ENCODE measurements at regions not wholly inside any gene's neighbourhood (a gene's known extent, or its start where the extent isn't known, plus 50 kb on each side); places are given as distances from the start of the nearest gene placed in this dataset.

DNA sequence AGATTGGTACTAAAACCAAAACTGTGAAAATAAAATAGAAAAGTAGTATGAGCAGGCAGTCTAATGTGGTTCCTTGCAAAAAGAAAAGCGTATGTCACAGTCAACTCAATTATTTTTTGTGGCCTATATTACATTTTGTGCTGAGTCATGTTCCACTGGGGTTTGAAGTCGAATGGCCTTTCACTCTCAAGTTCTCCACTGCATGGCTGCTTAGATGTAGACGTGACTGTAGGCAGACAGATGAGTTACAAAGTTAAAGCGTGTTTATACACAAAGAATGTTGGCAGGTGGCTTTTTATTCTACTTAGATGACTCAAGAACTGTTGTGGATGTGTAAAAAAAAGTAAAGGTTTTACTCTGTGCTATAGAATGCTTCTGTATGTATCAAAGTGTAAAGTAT is 133.9 kb downstream of the SLITRK6 start:
- DNase-seq (ENCODE audit: low read depth, low spot score), result no peak

GRCh38 chr13:85663856-85664255 is 135.4 kb downstream of the SLITRK6 start:
- no peak for DNase-seq (ENCODE audit: low read depth, low spot score)

- no peak for DNase-seq (ENCODE audit: low read depth, low spot score)
These were observed 137.0 kb downstream of the SLITRK6 start for GRCh38 chr13:85662186-85662585.

- DNase-seq (ENCODE audit: low read depth, low spot score), result no peak
These were observed 137.5 kb downstream of the SLITRK6 start for GRCh38 chr13:85661675-85662074.

DNA sequence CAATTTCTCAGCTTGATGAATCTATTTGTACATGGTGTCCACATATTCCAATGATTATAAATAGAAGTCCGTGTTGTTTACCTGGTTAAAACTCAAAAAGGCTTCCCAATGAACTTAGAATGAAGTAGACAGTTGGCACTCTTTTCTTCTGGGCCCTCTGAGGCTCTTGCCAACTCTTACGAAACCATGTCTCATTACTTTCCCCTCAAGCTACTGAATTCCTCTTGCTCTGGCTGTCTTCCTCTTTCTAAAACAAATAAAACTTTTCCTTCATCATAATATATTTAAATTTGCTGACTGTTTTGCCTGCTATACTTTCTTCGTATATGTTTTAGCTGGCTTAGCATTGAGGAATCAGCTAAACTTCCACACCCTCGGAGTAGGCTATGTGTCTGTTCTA is 139.7 kb downstream of the SLITRK6 start:
- DNase-seq (ENCODE audit: low read depth, low spot score), result no peak

- DNase-seq (ENCODE audit: low read depth, low spot score), result no peak
These were observed 141.3 kb downstream of the SLITRK6 start for GRCh38 chr13:85657942-85658341.

DNA sequence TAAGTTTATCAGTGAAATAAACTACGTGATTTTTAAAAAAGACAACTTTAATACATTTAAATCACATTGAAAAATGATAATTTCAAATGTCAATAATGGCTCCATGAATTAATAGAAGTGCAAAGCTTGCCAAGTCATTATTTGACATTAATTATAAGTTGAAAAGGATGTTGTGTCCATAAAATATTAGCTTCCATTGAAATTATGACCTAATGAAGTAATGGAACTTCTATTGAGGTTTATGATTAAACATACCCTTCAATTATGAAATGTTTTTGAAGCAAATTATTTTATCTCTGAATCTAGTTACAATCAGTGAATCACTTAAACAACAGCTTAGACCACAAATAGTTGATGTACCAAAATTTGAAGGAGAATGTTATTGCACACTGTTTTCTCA is 144.2 kb downstream of the SLITRK6 start:
- no peak for DNase-seq (ENCODE audit: low read depth, low spot score)

- DNase-seq (ENCODE audit: low read depth, low spot score), result no peak
These were observed 145.0 kb downstream of the SLITRK6 start for GRCh38 chr13:85654227-85654626.

DNA sequence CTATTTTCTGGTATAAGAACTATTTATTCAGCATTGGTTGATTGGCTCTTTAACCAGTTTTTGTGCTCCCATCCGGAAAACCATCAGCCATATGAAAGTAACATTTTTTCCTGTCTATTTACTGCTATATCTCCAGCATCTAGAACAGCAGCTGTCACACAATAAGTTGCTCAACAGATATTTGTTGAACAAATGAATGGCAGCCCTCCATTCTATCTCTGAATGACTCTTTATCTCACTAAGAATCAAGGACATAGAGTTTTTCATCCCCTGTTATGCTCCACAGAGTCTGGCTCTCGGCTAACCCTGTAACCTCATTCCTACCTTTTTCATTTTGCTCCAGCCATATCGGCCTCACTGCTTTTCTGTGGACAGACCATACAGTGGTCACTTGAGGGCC is 145.5 kb downstream of the SLITRK6 start:
- no peak for DNase-seq (ENCODE audit: low read depth, low spot score)

- DNase-seq (ENCODE audit: low read depth, low spot score), result no peak
These were observed 146.7 kb downstream of the SLITRK6 start for GRCh38 chr13:85652491-85652890.

GRCh38 chr13:85651440-85651839 is 147.8 kb downstream of the SLITRK6 start:
- DNase-seq (ENCODE audit: low read depth, low spot score), result no peak

GRCh38 chr13:85650613-85651012 is 148.6 kb downstream of the SLITRK6 start:
- no peak for DNase-seq (ENCODE audit: low read depth, low spot score)

- DNase-seq (ENCODE audit: low read depth, low spot score), result no peak
These were observed 158.5 kb downstream of the SLITRK6 start for GRCh38 chr13:85640727-85641126.

- DNase-seq (ENCODE audit: low read depth, low spot score), result no peak
These were observed 160.3 kb downstream of the SLITRK6 start for GRCh38 chr13:85638815-85639393.

GRCh38 chr13:85638265-85638664 is 161.0 kb downstream of the SLITRK6 start:
- no peak for DNase-seq (ENCODE audit: low read depth, low spot score)

DNA sequence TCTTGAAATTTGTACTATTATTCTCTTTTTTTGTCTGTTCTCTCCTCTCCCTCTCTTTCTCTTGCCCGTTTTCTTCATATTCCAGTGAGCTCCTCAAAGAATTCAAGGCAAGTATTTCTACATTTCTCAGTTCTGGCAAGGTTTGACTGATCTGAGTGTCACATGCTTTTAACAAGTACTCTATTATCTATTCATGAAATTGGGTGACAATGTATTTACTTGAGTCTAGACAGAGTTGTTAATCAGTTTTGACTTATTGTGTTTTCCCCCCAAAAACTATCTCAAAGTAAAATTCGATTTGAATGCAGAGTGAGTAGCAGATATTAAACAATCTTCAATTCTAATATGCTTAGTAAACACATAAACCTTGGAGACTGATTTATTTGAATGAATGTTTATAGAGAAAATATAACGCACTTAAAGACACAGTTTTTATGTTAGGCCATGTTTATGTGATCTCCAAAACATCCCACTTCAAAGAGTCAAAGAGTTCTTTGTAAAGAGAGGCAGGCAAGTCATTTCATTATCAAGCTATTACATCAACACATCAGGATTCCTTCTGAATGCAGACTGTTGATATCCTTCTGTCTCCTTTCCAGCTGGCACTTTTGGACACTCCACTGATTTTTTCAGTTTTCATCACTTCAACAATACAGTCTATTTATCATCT is 166.6 kb downstream of the SLITRK6 start:
- DNase-seq (ENCODE audit: low read depth, low spot score), result no peak

DNA sequence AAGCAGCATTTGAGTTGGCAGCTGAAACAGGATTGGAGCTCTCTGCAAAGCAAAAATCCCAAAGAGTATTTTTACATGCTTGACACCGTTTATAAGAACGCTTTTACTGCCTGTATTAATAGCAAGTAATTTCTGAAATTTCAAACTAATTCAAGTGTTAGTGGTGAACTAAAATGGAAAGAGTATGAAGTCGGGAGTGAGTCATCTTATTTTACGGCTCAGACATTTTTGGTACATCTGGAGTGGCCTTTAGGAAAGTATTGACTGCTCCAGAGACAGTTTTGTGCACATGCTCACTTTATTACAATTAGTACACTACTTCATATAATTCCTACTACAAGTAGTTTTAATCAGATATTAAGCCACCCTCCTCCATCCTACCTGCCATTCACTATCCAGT is 167.4 kb downstream of the SLITRK6 start:
- no peak for DNase-seq (ENCODE audit: low read depth, low spot score)

DNA sequence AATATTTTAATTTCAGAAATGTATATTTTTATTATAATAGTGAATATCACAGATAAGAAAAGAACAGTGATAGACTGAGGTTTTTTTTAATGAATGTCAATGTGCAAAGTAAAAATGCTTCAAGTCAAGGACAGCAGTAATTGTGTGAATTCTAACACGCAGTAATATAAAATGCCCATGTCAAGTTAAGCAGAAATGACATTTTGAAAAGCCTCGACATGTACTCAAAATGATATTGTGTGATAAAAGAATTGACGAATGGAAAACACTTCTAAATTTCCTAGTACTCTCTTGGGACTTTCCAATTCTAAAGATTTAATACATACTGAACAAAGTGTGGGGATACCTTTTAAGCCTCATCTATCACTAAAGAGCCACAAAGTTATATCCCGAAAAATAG is 172.6 kb downstream of the SLITRK6 start:
- no peak for DNase-seq (ENCODE audit: low read depth, low spot score)

DNA sequence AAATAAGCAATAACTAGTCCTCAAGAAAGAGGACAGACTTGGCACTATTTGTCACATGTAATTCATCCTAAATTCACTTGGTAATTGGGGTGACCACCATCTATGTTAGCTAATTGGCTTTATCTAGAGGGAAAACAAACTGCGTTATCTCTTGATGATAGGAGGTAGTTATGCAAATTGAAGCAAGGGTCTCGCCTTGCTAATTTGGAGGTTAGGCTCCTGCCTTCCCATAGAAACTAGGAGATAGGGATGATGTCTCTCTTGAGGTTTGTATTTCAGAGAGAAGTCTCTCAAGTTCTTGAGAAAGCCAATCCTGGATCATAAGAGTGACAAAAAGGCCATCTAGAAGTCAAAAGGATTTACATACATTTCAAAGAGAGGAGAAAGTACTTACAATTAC is 179.9 kb downstream of the SLITRK6 start:
- DNase-seq (ENCODE audit: low read depth, low spot score), result no peak

DNA sequence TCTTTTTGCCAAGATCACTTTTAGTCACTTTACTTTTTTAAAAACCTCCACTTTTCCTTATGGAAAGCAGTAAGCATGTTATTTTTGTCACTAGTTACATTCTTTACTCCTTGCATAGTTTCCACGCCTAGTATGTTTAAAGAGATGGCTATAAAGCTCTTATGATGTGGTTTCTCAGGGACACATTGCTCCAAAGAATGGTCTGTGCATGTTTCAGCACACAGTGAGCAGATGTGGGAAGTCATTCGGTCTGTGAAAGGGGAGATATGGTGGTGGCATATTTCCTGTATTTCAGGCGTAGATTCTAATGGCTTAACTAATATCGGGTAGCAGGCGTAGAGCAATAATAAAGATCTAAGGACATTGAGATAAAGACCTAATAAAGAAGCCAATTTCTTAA is 180.7 kb downstream of the SLITRK6 start:
- no peak for DNase-seq (ENCODE audit: low read depth, low spot score)

- no peak for DNase-seq (ENCODE audit: low read depth, low spot score)
These were observed 182.9 kb downstream of the SLITRK6 start for GRCh38 chr13:85616275-85616674.

- no peak for DNase-seq (ENCODE audit: low read depth, low spot score)
These were observed 184.2 kb downstream of the SLITRK6 start for GRCh38 chr13:85615031-85615430.

DNA sequence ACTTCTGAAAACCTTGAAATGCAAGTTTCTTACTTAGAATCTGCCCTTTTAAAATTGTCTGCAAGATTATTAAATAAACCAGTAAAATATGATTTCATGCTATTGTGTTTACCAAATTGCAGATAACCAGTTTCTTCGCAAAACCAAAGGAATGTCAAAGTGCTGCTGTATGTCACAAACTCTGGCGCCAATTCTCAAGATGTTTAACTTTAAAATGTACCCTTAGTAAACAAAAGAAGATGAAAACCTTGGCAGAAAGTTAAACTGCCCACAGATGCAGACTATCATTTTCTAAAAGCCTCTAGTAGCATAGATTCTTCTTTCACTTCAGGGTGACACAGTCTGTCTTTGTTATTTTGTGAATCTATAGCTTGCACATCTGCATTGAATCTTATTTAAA is 189.2 kb downstream of the SLITRK6 start:
- DNase-seq (ENCODE audit: low read depth, low spot score), result no peak

Data from iPS DF 19.7 (cell line).